NCI-H524 treated with DMSO at 0.1 percent for 48 hours (cell line): ENCODE measurements at regions not wholly inside any gene's neighbourhood (a gene's known extent, or its start where the extent isn't known, plus 50 kb on each side); places are given as distances from the start of the nearest gene placed in this dataset.

Experiments
- DNase-seq: peaks from one replicate; lab custom pipeline; 2025; lab: John Stamatoyannopoulos, UW

DNA sequence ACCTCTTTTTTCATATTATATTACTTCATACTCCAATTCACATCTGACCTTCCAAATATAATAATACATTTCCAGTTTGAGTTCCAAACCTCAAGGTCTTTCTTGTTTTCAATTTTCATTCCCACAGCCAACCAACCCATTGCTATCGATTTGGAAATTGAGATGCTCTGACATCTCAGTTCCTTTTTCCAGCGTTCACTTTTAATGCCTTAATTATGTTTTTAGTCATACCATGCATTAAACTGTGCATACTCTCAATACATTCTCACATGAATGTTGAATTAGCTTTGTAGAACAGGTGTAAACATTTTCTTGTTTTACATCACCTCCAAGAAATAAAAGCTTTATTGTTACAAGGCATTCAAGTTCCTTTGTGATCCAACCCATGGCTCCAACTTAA is 294.2 kb upstream of the ANO3 start:
- DNase-seq = no peak

- no peak for DNase-seq
Measured at GRCh38 chr11:26040339-26040738, 291.6 kb upstream of the ANO3 start.

GRCh38 chr11:26042113-26042512 is 289.8 kb upstream of the ANO3 start:
- no peak for DNase-seq

DNA sequence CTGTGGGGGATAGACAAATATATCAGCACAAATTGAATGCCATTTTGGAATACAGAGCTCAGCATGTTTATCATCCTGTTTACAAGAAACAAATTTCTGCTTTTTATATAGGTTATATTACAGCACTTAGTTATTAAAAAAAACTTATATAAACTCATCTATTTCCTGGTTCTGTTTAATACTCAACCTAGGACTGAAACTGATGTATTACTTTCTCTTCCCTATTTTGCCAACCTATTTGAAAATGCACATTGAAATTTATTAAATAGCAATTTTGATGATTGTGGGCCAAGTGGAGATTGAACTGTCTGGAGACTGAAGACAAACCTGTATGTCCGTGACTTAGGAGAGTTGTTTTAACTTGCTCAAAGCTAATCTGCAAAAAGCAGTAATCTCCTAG is 288.3 kb upstream of the ANO3 start:
- no peak for DNase-seq

DNA sequence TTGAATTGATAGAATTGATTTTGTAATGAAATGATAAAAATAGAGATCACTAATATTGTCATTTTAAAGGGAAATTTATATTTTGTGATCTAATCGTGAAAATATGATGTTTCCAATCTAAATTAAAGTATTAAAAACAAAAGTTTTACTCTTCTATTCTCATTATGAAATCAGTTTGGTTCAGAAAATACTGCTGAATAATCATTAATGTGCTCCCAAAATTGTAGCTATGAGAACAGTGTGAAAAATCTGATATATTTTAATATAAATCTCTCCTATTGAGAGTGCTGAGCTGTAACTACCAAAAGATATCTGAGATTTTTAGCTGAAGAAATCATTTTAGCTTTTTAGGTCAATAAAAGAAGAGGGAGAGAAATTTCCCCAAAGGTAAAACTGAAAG is 287.5 kb upstream of the ANO3 start:
- no peak for DNase-seq

DNA sequence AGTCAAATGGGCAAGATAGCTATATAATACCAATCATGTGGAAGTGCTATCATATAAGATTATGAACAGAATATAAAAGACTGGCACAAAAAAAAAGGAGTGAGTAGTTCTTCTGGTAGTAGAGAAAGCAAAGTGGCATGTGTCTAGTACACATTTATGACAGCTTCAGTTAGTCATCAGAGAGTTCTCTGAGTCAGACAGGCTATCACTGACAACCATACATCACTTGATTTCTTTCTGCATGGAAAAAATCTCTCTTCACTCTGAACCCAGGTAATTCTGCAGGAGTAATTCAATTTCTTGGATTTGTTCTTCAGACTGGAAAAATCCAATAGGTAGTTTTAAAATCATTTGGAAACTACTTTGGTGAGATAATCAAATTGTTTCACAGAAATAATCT is 286.8 kb upstream of the ANO3 start:
- DNase-seq = no peak

GRCh38 chr11:26048271-26048670 is 283.7 kb upstream of the ANO3 start:
- DNase-seq = no peak

GRCh38 chr11:26053966-26054365 is 278.0 kb upstream of the ANO3 start:
- DNase-seq = no peak

DNA sequence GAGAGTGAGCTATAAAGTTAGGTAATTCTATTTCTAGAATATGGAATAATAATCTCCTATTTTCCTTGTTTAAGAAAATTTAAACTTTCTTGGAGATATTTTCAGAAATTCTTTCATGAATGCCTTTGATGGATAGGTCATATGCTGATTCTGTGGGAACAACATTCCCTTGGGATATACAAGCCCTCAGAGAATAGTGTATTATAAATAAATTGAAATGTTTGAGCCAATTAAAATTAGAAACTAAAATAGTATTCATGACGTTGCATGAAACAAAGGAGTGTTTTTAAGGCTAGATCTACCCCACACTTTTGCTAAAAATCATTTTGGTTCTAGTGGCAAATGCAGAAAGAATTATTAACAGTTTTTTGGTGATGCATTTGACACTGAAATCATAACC is 269.3 kb upstream of the ANO3 start:
- no peak for DNase-seq

DNA sequence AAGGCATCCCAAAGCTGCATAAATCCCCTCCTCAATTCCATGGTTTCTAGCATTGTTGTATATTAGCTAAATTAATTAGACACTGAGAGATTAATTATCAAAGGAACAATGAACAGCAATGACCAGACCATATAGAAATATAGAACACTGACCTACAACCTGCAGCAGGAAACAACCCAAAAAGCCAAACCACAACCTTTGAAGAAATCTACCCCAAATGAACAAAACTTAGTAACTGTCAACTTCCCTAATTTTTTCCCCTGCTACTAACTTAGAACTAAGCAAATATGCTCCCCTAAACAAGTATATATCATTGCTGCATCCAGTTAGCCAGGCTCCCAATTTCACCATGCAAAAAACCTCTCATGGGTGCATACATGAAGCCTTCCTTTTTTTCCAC is 268.0 kb upstream of the ANO3 start:
- no peak for DNase-seq

DNA sequence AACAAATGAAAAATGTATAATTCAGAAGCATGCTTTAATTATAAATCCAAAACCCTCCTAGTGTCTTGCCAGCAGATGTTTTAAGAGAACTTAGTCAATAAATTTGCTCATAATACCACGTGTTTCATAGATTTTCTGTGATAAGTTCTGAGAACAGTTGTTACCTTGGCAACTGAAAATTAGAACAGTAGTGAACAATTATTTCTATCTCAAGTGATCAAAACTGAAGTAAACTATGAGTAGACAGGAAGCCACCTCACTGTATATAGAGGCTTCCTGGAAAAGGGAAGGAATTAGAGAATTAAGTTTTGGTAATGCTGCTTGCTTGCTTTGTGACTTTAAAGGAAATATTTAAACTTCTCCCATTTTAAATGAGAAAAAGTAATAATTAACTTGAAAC is 266.0 kb upstream of the ANO3 start:
- DNase-seq = no peak

GRCh38 chr11:26070714-26071380 is 261.1 kb upstream of the ANO3 start:
- peak; percentile 76 for DNase-seq

DNA sequence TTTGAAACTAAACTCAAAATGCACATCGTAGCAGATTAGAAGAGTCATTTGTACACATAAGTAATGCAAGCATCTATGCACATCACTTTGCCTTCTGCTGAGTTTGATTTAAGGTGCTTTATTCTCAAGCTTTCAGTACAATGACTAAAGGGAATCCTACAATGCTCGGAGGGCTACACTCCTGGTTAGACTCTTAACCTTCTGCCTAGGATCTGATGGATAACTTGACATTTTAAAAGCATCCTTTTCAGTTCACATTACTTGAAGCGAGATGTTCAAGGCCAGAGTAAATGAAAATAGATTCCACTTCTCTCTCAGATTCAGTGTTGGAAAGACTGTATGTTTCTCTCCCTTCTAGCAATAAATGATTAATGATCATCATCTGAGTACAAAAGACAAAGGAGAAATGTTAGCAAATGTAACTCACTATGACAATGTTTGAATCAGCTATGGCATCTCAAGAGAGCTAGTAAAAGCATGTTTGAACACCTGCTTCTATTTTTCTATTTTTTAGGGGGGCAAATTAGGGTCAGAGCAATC is 259.2 kb upstream of the ANO3 start:
- no peak for DNase-seq

- DNase-seq = peak; percentile 88
Measured at GRCh38 chr11:26073646-26074045, 258.3 kb upstream of the ANO3 start.

DNA sequence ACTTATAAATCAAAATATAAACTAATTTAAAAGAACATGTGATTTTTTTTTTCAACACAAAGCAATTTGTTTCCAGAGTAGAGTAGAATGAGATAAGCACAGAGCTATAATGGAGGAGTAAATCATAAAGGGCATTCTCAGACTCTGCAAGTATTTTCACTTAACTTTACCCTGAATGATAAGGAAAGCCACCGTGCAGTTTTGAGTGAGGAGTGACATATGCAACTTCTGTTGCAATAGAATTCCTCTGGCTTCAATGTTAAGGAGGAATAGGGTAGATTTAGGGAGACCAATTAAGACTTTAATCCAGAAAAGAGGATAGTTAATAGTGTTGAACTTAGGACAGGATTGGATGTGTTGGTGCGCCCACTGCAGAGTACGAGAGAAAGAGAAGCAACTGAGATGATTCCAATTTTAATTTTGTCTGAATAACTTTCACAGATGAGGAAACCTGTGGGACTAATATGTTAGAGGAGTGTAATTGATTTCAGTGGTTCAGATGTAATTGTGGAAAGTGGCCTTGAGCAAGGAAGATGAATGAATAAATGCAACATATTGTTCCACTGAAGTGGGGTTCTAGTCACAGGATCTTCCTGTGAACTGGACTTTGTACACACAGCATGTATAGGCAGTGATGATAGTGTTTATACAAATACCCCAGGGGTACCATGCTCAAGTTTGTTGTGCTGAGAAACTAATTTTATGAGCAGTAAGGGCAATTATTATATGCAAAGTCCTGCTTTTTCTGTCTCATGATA is 255.5 kb upstream of the ANO3 start:
- no peak for DNase-seq

- no peak for DNase-seq
Measured at GRCh38 chr11:26078231-26078821, 253.6 kb upstream of the ANO3 start.

DNA sequence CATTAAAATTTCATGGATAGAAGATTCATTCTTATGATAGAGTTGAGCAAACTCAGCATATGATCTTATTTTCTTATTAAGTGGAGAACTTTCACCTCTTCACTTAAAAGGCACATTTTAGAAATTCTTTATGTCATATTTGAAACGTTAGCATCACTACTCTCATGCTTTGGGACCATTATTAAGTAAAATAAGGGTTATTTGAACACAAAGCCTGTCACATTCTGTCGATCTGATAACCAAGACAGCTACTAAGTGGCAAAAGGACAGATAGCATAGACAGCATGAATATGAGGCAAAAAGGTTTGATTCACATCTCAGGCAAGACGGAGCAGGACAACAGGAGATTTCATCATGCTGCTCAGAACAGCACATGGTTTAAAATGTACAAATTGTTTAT is 247.6 kb upstream of the ANO3 start:
- no peak for DNase-seq

- peak; percentile 46 for DNase-seq
Measured at GRCh38 chr11:26086028-26086427, 245.9 kb upstream of the ANO3 start.

- DNase-seq = no peak
Measured at GRCh38 chr11:26087120-26087935, 244.6 kb upstream of the ANO3 start.

DNA sequence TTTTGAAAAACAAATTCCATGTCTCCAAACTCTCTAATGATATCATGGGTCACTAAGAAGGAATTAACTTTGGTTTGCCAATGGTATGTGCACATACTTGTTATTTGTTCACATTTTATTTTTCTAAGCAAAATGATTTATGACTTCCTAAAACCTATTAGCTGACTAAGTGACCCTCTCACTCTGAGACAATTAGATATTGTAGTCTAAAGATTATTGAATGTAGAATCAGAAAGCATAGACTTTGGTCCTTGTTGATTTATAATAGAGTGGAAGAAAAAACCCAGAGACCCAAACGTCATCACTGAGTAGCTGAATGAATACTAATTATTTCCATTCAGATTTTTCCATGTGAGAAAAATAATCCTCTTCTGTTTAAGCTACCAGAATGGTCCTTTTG is 243.5 kb upstream of the ANO3 start:
- no peak for DNase-seq

- DNase-seq = no peak
Measured at GRCh38 chr11:26090651-26091050, 241.3 kb upstream of the ANO3 start.

GRCh38 chr11:26093206-26093605 is 238.7 kb upstream of the ANO3 start:
- DNase-seq = no peak
